ENCODE measurements at regions not wholly inside any gene's neighbourhood (a gene's known extent, or its start where the extent isn't known, plus 50 kb on each side); places are given as distances from the start of the nearest gene placed in this dataset.

DNA sequence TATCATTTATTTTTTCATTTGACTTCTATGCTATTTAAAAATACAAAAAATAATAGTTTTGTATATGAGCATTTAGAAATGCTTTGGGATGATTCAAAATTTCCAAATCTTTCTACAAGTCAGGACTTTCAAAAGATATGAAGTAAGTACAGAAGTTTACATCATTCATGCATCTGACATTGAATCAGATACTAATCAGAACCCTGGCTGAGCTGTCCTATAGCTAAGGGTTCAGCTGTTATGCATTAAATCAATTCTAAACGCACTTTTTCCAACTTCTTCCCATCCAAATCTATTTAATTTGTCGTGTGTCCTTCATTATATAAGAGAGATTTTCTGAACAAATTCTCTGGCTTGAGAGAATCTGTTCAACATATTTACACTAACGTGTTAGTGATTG, 779.4 kb downstream of the LTN1 start:
- no peak overlapping the region for H3K4me3 ChIP-seq (replicated peaks; ENCODE audit: low read depth, low read length)
- DNase-seq (ENCODE audit: low read depth) = no peak
- TF ChIP-seq, protein P1, sequence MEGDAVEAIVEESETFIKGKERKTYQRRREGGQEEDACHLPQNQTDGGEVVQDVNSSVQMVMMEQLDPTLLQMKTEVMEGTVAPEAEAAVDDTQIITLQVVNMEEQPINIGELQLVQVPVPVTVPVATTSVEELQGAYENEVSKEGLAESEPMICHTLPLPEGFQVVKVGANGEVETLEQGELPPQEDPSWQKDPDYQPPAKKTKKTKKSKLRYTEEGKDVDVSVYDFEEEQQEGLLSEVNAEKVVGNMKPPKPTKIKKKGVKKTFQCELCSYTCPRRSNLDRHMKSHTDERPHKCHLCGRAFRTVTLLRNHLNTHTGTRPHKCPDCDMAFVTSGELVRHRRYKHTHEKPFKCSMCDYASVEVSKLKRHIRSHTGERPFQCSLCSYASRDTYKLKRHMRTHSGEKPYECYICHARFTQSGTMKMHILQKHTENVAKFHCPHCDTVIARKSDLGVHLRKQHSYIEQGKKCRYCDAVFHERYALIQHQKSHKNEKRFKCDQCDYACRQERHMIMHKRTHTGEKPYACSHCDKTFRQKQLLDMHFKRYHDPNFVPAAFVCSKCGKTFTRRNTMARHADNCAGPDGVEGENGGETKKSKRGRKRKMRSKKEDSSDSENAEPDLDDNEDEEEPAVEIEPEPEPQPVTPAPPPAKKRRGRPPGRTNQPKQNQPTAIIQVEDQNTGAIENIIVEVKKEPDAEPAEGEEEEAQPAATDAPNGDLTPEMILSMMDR (IDR thresholded peaks at IDR 0.05; ENCODE audit: low read length, missing control alignments) = no peak

DNA sequence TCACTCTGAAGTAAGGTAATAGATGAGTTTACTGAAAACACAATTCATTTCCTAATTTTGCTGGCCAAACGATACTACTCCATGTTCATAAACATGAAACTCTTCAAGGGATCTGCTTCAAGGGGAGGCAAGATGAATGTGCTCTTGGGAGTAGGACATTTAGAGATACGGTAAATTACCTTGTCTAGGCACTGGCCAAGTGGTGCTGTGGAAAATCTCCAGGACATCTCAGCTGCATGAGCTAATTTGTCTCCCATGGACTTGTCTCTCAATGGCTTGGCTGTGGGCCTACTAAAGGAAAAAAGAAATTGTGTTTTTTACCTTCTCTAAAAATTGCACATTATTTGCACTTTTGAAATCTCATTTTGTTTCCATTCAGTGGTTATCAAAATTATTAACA, 780.6 kb downstream of the LTN1 start:
- DNase-seq (ENCODE audit: low read depth) = no peak
- no peak overlapping the region for H3K4me3 ChIP-seq (replicated peaks; ENCODE audit: low read depth, low read length)
- TF ChIP-seq, protein P1 (IDR thresholded peaks at IDR 0.05; ENCODE audit: low read length, missing control alignments) = no peak

DNA sequence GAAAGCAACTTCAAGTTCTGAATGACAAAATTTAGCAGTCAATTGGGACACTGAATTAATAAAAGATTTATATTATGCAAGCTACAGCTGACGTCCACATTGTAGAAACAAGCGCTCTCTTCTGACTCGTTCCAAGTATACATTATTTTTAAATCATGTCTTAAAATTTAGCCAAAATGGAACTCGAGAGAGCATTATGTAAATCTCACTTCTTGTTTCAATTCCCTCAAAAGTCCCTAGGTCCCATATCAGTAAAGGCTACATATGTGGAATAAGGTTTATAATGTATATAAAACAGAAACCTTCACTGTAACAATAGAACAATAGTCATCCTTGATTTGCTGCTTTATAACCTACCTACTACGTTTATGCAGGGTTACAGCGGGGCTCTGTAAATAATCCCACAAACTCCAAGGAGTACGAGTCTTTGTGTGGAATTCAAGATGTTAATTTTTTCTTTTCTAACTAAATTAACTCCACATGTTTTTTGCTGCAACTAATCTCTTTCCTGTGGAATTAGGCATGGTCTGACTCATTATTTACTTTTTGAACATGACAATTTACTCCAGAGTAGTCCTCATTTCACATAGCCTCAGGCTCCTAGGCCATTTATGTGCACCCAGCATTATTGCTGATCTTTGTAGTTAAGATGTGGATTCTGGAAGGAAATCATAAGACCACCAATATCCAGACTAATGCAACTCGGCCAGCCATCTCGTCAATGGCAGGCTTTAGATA, 785.1 kb downstream of the LTN1 start:
- peak; percentile 45 for DNase-seq (ENCODE audit: low read depth)
- no peak overlapping the region for H3K4me3 ChIP-seq (replicated peaks; ENCODE audit: low read depth, low read length)
- TF ChIP-seq, protein P1 (IDR thresholded peaks at IDR 0.05; ENCODE audit: low read length, missing control alignments) = no peak

DNA sequence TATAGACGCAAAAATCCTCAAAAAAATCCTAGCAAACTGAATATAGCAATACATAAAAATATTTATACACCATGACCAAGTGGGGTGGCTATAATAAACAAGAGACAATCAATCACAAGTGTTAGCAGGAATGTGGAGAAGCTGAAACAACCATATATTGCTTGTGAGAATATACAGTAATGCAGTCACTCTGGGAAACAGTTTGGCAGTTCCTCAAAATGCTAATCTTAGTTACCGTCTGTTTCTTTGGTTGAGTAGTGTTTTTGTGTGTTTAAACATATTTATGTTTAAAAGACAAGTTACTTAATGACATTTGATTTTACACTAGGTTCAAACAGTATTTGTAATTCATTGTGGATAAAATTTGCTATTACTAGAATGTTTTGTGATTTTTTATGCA, 792.0 kb downstream of the LTN1 start:
- TF ChIP-seq, protein P1 (IDR thresholded peaks at IDR 0.05; ENCODE audit: low read length, missing control alignments) = no peak
- H3K4me3 ChIP-seq (replicated peaks; ENCODE audit: low read depth, low read length) = no peak overlapping the region
- DNase-seq (ENCODE audit: low read depth) = no peak

DNA sequence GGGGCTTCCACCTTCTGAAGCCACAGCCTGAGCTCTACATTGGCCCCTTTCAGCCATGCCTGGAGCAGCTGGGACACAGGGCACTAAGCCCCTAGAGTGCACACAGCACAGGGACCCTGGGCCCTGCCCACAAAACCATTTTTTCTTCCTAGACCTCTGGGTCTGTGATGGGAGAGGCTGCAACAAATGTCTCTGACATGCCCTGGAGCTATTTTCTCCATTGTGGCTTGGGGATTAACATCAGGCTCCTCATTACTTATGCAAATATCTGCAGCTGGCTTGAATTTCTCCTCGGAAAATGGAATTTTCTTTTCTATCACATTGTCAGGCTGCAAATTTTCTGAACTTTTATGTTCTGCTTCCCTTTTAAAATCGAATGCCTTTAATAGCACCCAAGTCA, 795.7 kb downstream of the LTN1 start:
- TF ChIP-seq, protein P1 (IDR thresholded peaks at IDR 0.05; ENCODE audit: low read length, missing control alignments) = no peak
- DNase-seq (ENCODE audit: low read depth) = no peak
- no peak overlapping the region for H3K4me3 ChIP-seq (replicated peaks; ENCODE audit: low read depth, low read length)

DNA sequence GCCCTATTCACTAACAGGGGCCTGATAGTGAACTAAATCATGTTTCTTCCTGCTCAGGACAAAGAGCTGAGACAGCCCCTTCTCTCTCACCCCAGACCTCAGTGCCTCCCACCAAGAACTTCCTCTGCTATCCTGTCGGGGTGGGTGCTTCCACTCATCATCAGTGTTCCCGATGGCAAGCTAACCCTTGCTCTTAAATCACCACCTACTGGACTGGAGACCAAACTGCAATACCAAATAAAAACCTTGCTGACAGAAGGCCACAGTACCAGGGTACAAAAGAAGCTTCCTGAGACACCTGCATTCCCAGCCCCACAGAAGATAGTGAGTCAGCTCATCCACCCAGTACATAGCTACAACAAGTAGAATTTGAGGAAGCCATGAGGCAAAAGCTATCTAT, 799.5 kb downstream of the LTN1 start:
- DNase-seq (ENCODE audit: low read depth) = peak; percentile 6
- TF ChIP-seq, protein P1 (IDR thresholded peaks at IDR 0.05; ENCODE audit: low read length, missing control alignments) = peak; percentile 7
- no peak overlapping the region for H3K4me3 ChIP-seq (replicated peaks; ENCODE audit: low read depth, low read length)

DNA sequence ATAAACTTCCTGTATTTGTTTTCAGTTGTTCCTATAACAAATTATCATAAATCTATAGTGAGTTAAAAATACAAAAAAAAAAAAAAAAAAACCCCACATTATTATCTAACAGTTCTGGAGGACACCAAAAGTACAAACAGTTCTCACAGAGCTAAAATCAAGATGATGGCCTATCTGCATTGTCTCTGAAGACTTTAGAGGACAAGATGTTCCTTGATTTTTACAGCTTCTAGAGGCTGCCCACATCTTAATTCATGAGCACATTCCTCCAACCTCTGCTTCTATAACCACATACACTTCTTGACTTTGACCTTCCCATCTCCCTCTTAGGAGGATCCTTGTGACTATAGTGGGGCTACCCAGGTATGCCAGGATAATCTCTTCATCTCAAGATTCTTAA, 806.1 kb downstream of the LTN1 start:
- TF ChIP-seq, protein P1 (IDR thresholded peaks at IDR 0.05; ENCODE audit: low read length, missing control alignments) = no peak
- DNase-seq (ENCODE audit: low read depth) = no peak
- H3K4me3 ChIP-seq (replicated peaks; ENCODE audit: low read depth, low read length) = no peak overlapping the region
